ENCODE measurements at regions not wholly inside any gene's neighbourhood (a gene's known extent, or its start where the extent isn't known, plus 50 kb on each side); places are given as distances from the start of the nearest gene placed in this dataset.
A peak's percentile ranks its signal among the peaks of the same experiment; 100 is the strongest.
"Not testable (repeated sequence)": the region's sequence is repeated elsewhere in the genome, so short reads cannot be mapped to it uniquely, and the experiment has no call there.

DNA sequence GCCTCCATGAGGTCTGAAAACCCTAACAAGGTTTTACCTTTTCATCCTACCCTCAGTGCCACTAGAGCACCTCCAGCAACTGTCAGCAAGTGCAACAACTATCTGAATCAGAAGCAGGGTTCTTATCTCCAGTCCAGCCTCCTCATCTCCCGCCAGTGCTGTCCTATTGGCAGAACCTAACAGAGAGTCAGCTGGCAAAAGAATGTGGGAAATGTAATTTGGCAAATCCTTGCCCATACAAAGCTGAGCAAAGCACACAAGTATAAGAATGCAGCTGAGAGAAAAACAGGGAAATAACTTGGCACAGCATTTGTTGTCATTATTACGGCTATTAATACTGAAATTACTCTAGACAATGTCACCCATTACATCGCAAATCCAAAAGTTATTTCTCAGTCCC is 124.2 kb downstream of the ATP6V1G3 start:
- peak; percentile 16 for DNase-seq (ENCODE audit: low spot score)

DNA sequence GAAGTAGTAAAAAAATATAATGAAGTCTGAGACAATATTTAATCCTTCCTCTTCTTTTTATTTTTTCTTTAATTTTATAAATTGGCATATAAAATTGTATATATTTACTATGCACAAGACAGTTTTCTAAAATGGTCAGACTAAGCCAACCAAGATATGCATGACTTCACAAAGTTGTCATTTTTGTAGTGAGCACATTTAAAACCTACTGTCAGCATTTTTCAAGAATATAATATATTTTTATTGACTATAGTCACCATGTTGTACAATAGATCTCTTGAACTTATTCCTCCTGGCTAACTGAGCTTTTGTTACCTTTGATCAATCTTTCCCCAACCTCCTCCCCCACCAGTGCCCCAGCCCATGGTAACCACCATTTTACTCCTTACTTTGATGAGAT is 129.2 kb downstream of the ATP6V1G3 start:
- no peak for DNase-seq (ENCODE audit: low spot score)

DNA sequence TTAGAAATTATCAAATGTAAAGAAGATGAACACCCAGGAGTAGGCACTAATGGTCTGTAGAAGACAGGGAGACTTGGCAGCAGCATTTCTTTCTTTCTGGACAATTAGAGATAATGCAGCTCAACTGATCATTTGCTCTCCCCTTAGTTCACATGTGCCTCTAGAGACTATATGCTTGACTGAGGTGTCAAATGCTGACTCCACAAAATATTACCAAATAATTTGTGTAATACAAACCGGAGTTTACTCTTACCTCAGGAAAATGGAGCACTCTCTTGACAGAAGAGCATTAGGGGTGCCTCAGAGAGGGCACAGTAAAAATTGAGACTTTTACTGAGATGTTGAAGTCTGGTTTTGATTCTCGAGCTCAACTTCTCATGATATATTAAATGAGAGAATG is 131.8 kb downstream of the ATP6V1G3 start:
- no peak for DNase-seq (ENCODE audit: low spot score)

DNA sequence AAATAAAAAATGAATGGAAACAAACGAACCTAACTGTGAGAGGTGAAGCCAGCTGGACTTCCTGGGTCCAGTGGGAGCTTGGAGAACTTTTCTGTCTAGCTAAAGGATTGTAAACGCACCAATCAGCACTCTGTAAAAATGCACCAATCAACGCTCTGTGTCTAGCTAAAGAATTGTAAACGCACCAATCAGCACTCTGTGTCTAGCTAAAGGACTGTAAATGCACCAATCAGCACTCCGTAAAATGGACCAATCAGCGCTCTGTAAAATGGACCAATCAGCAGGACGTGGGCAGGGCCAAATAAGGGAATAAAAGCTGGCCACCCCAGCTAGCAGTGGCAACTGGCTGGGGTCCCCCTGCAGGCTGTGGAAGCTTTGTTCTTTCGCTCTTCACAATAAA is 135.8 kb downstream of the ATP6V1G3 start:
- DNase-seq (ENCODE audit: low spot score) = not testable (repeated sequence)

DNA sequence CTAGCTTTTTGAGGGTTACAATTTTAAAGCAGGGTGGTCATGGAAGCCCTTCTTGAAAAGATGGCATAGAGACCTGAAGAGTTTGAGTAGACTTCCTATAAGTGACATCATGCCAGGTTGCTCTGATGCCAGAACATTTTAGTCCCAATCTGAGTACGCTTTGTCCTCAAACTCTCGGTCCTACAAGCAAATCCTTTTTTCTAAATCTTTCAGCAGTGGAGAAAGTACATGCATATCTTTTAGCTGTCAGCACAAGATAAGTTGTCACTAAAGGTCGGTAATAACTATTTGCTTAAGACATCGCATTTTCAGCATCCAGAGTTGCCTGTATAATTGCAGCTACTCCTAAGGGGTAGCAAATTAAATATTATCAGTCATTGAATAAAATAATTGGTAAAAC is 140.4 kb downstream of the ATP6V1G3 start:
- DNase-seq (ENCODE audit: low spot score) = no peak

DNA sequence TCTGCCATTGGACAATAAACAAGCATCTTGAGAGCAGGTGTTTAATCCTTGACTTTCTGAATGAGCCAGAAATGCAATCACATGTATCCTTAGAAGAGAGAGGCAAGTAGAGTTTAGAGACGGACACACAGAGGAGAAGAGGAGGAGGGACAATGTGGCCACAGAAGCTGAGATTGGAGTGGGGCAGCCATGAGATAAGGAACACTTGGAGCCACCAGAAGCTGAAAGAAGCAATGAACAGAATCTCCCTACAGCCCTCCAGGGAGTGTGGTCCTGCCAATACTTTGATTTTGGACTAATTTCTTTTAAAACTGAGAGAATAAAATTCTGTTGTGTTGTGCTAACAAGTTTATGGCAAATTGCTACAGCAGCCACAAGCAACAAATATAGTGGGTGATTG is 141.0 kb downstream of the ATP6V1G3 start:
- DNase-seq (ENCODE audit: low spot score) = no peak

DNA sequence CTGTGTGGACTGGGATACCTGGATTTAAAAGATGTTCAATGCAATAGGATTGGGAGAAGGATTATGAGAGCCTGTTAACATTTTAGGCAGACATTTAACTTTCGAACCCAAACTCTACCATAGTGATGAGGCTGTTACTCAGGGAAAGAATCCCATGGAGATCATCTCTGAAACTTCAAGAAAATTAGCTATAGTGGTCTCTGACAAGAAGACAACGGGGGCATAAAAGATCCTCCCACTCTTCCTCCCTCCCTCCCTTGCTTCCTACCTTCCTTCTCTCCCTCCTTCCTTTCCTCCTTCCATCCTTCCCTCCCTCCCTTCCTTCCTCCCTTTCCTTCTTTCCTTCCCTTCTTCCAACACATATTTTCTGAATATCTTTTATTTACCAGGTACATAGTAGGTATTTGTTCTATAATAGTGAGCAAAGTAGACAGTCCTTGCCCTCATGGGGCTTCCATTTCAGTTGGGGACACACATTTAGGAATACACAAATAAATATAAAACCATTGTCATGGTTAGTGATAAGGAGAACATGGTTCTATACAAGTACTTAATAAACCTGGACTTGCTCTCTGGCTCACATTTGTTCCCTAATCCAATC is 143.2 kb downstream of the ATP6V1G3 start:
- DNase-seq (ENCODE audit: low spot score) = no peak

DNA sequence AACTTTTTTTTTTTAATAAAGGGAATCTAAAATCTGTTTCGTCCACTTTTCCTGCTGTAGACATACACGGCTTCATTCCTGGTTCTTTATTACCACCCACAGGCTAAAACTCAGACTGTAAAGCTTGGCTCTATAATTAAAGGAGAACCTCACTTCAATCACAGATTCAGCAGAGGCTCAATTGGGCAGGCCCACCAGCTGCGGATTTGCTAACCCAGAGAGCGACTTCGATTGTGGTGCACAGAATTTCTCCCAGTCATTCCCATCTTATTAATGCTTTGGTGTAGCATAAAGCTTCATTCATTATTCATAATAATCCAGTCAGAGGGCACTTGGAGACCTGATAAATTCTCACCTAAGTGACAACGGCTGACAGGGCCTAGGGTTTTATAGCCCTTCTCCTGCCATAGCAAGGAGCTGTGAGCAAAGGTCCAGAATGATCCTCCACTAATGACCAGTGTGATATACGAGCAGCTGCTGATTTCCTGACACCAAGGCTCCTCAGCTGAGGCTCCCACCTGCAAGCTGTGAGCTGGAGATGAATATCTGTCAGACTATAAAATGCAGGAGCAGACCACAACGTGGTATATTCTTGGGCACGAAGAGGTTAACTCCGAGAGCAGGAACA is 149.0 kb downstream of the ATP6V1G3 start:
- DNase-seq (ENCODE audit: low spot score) = no peak

DNA sequence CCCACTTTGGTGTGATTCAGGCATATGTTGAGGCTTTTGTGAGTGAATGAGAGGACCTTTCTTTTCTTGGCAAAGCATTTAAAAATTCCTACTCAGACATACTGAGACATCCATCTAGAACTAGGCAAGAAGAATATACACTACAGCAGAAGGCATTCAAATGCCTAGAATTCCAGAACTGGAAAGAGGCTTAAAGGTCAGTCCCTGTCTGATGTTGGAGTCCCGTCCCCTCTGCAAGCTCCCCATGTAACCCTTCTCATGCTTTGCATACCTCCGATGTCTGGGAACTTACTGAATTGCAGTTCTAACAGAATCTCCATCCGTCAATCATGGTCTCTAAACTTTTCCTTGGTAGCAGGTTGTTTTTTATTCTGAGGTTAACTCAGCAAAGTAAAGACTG is 152.9 kb downstream of the ATP6V1G3 start:
- no peak for DNase-seq (ENCODE audit: low spot score)

DNA sequence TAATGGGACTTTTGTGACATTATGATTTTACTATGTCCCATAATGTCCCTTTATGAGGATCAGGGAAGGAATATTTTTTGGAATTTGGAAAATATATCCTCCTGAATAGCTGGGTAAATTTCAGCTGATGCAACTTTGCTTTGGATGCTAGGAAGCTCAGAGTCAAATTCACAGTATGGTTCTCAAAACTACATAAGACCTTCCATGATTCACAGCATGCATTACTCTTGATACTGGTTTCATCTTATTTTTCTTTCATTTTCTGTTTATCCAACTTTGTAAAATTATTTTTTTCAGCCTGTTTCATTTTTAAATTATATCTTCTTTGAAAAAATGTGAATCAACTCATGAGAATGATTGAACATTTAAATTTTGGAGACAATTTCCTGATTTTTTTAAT is 160.2 kb downstream of the ATP6V1G3 start:
- DNase-seq (ENCODE audit: low spot score) = no peak

DNA sequence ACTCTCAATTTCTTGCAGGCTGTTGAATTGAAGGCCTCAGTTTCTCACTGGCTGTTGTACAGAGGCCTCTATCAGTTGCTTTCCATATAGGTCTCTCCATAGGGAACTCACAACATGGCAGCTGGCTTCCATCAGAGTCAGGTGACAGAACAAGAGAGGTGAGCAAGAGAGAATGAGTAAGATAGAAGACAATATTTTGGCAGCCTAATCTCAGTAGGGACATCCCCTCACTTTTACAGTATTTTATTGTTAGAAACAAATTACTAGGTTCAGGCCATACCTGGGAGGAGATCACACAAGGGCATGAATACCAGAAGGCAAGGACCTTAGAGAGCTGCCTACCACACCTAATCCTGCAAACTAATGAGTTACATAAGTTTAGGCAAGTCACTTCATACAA is 162.8 kb downstream of the ATP6V1G3 start:
- DNase-seq (ENCODE audit: low spot score) = no peak

DNA sequence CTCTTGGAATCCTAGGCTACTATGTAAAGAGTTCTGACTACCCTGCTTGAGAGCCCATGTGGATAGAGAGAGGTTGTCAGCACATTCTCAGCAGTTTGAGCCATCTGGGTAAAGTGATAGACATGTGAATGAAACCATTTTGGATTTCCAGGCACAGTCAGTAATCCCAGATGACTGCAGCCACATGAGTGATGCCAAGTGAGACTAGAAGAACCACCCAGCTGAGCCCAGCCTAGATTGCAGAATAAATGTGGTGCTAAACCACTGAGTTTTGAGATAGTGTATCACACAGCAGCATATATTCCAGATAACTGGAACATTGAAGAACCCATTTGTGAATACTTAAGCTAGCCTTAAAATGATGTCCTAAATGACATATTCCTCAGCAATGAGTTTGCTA is 166.2 kb downstream of the ATP6V1G3 start:
- DNase-seq (ENCODE audit: low spot score) = no peak

DNA sequence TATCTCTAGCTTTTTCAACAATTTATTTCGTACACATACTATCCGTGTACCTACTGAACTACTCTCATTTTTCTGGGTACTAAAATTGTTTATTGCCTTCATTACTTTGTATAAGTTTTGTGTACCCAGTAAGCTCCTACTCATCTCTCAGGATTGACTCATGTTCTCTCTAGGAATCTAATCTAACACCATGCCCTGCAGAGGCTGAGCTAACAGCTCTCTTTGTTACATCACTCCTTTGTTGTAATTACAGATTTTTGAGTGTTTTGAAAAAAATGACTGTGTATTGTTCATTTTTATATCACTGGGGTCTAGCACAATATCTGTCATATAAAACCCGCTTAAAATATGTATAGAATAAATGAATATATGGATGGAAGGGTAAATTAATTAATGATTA is 167.1 kb downstream of the ATP6V1G3 start:
- no peak for DNase-seq (ENCODE audit: low spot score)
